ENCODE measurements at regions not wholly inside any gene's neighbourhood (a gene's known extent, or its start where the extent isn't known, plus 50 kb on each side); places are given as distances from the start of the nearest gene placed in this dataset.

- no peak overlapping the region for H3K4me3 ChIP-seq (ENCODE audit: low read depth, low read length)
- TF ChIP-seq CTCF (conservative IDR thresholded peaks at IDR 0.05; ENCODE audit: low read depth, low read length) = no peak
- DNase-seq (ENCODE audit: low read depth) = no peak
Observed at GRCh38 chr15:70273808-70274207, 176.1 kb upstream of the TLE3 start.

- no peak for TF ChIP-seq CTCF (conservative IDR thresholded peaks at IDR 0.05; ENCODE audit: low read depth, low read length)
- DNase-seq (ENCODE audit: low read depth) = no peak
- H3K4me3 ChIP-seq (ENCODE audit: low read depth, low read length) = no peak overlapping the region
Observed at GRCh38 chr15:70272565-70273355, 175.0 kb upstream of the TLE3 start.

GRCh38 chr15:70271422-70272088 is 173.8 kb upstream of the TLE3 start:
- no peak overlapping the region for H3K4me3 ChIP-seq (ENCODE audit: low read depth, low read length)
- no peak for TF ChIP-seq CTCF (conservative IDR thresholded peaks at IDR 0.05; ENCODE audit: low read depth, low read length)
- DNase-seq (ENCODE audit: low read depth) = peak; percentile 90

- no peak for DNase-seq (ENCODE audit: low read depth)
- no peak for TF ChIP-seq CTCF (conservative IDR thresholded peaks at IDR 0.05; ENCODE audit: low read depth, low read length)
Observed at GRCh38 chr15:70270752-70271111, 173.0 kb upstream of the TLE3 start.

GRCh38 chr15:70269991-70270751 is 172.5 kb upstream of the TLE3 start:
- no peak for DNase-seq (ENCODE audit: low read depth)
- H3K4me3 ChIP-seq (ENCODE audit: low read depth, low read length) = no peak overlapping the region
- TF ChIP-seq CTCF (conservative IDR thresholded peaks at IDR 0.05; ENCODE audit: low read depth, low read length) = no peak

More at GRCh38 chr15:70270752-70271111, 173.0 kb upstream of the TLE3 start:
- H3K4me3 ChIP-seq (ENCODE audit: low read depth, low read length) = no peak overlapping the region

- H3K4me3 ChIP-seq (ENCODE audit: low read depth, low read length) = no peak overlapping the region
- no peak for TF ChIP-seq CTCF (conservative IDR thresholded peaks at IDR 0.05; ENCODE audit: low read depth, low read length)
- DNase-seq (ENCODE audit: low read depth) = no peak
Observed at GRCh38 chr15:70269311-70269911, 171.7 kb upstream of the TLE3 start.
